ENCODE measurements at regions not wholly inside any gene's neighbourhood (a gene's known extent, or its start where the extent isn't known, plus 50 kb on each side); places are given as distances from the start of the nearest gene placed in this dataset.

- POLR2A ChIA-PET = no interaction called here
- CTCF ChIA-PET = no interaction called here
These were observed 227.0 kb upstream of the PMEPA1 start for GRCh38 chr20:57936636-57937385.

- ChIA-PET CTCF (no interaction called here), POLR2A (no interaction called here)
These were observed 225.1 kb upstream of the PMEPA1 start for GRCh38 chr20:57934913-57935312.

- CTCF ChIA-PET = interaction anchor here (0.7 kb wide), 1 partner anchor 281 kb away, joined by 3 read pairs; no protein-coding TSS in a partner anchor
- POLR2A ChIA-PET = no interaction called here
These were observed 224.4 kb upstream of the PMEPA1 start for GRCh38 chr20:57934007-57934805.

- ChIA-PET POLR2A (no interaction called here), CTCF (no interaction called here)
These were observed 222.5 kb upstream of the PMEPA1 start for GRCh38 chr20:57932227-57932864.

GRCh38 chr20:57930351-57930750 lies 220.5 kb upstream of the PMEPA1 start:
- POLR2A ChIA-PET = no interaction called here
- CTCF ChIA-PET = no interaction called here

GRCh38 chr20:57928181-57928967 lies 218.6 kb upstream of the PMEPA1 start:
- POLR2A ChIA-PET = no interaction called here

GRCh38 chr20:57927376-57927775 lies 217.6 kb upstream of the PMEPA1 start:
- POLR2A ChIA-PET = no interaction called here
- CTCF ChIA-PET = no interaction called here

More at GRCh38 chr20:57928181-57928967, 218.6 kb upstream of the PMEPA1 start:
- CTCF ChIA-PET = no interaction called here

- CTCF ChIA-PET = no interaction called here
- POLR2A ChIA-PET = no interaction called here
These were observed 212.9 kb upstream of the PMEPA1 start for GRCh38 chr20:57922706-57923105.

GRCh38 chr20:57922083-57922482 lies 212.3 kb upstream of the PMEPA1 start:
- ChIA-PET POLR2A (no interaction called here), CTCF (no interaction called here)

GRCh38 chr20:57921676-57922075 lies 211.9 kb upstream of the PMEPA1 start:
- ChIA-PET POLR2A (no interaction called here), CTCF (no interaction called here)

- ChIA-PET CTCF (no interaction called here), POLR2A (no interaction called here)
These were observed 211.2 kb upstream of the PMEPA1 start for GRCh38 chr20:57920971-57921370.

- POLR2A ChIA-PET = no interaction called here
- CTCF ChIA-PET = no interaction called here
These were observed 209.2 kb upstream of the PMEPA1 start for GRCh38 chr20:57919049-57919448.

- CTCF ChIA-PET = no interaction called here
- POLR2A ChIA-PET = no interaction called here
These were observed 208.7 kb upstream of the PMEPA1 start for GRCh38 chr20:57918551-57918950.

GRCh38 chr20:57914205-57914604 lies 204.4 kb upstream of the PMEPA1 start:
- ChIA-PET POLR2A (no interaction called here), CTCF (no interaction called here)

GRCh38 chr20:57913156-57913930 lies 203.5 kb upstream of the PMEPA1 start:
- POLR2A ChIA-PET = no interaction called here
- CTCF ChIA-PET = no interaction called here

- ChIA-PET POLR2A (no interaction called here), CTCF (no interaction called here)
These were observed 202.4 kb upstream of the PMEPA1 start for GRCh38 chr20:57912227-57912582.

GRCh38 chr20:57911512-57912226 lies 201.9 kb upstream of the PMEPA1 start:
- CTCF ChIA-PET = interaction anchor here (1.0 kb wide), 1 partner anchor 315 kb away, joined by 3 read pairs; no protein-coding TSS in a partner anchor
- POLR2A ChIA-PET = no interaction called here

GRCh38 chr20:57910716-57911115 lies 200.9 kb upstream of the PMEPA1 start:
- ChIA-PET POLR2A (no interaction called here), CTCF (interaction anchor here (1.0 kb wide), 1 partner anchor 314 kb away, joined by 3 read pairs; no protein-coding TSS in a partner anchor)

- CTCF ChIA-PET = no interaction called here
- POLR2A ChIA-PET = no interaction called here
These were observed 200.0 kb upstream of the PMEPA1 start for GRCh38 chr20:57909763-57910331.

Measured in activated CD8-positive, alpha-beta memory T cell treated with anti-CD3 and anti-CD28 coated beads for 36 hours (primary cell).